Liver (tissue), 3 donors: ENCODE measurements at regions not wholly inside any gene's neighbourhood (a gene's known extent, or its start where the extent isn't known, plus 50 kb on each side); places are given as distances from the start of the nearest gene placed in this dataset.

Source experiments
- GABPA ChIP-seq, 2 donors: IDR thresholded peaks in 1 of 2; conservative IDR thresholded peaks in 1 of 2; 2 replicates each; pipeline ENCODE4 v1.6.1; 2016; ENCODE audit warnings: antibody characterized with exemption in 2 of 2, mild to moderate bottlenecking in 1 of 2, moderate library complexity in 1 of 2
- JUND ChIP-seq, 2 donors: IDR thresholded peaks; 2 replicates each; pipeline ENCODE4 v1.6.1; 2016; ENCODE audit warnings: antibody characterized with exemption in 2 of 2
- SP1 ChIP-seq: IDR thresholded peaks from 2 replicates; pipeline ENCODE4 v1.6.1; 2018; ENCODE audit warnings: antibody characterized with exemption, mild to moderate bottlenecking
- TF ChIP-seq, protein P1 (sequence below): fragments of 150-350 bp; IDR thresholded peaks from 2 replicates; pipeline ENCODE4 v1.5.1; 2017; ENCODE audit warnings: improper control_type of control experiment, low read depth, low read length; ENCODE audit not compliant: missing input control
- TF ChIP-seq, protein P2 (sequence below): IDR thresholded peaks from 2 replicates; pipeline ENCODE4 v1.6.1; 2016; ENCODE audit warnings: antibody characterized with exemption
- donor health status: healthy.
- donor health status: healthy.

DNA sequence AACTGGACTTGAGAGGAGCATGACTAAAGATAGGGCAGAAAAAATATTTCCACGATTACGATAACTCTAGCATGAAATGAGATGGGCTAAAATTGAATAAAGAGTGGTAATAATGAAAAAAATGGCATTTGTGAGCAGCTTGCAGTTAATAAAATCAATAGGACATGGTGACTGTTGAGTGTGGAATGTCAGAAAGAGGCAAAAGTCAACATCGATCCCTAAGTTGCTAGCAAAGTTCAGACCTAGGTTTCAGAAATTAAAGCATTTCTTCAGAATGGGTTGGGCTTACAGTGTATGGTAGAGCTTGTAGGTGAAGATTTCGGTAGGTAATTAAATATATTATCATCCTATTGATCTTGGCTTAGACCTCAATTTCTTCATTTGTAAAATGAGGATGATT, 656.7 kb upstream of the NRG3 start:
- peak in 1 of 2 donors; percentile 52 for TF ChIP-seq JUND (IDR thresholded peaks at IDR 0.05)
- TF ChIP-seq, protein P1, sequence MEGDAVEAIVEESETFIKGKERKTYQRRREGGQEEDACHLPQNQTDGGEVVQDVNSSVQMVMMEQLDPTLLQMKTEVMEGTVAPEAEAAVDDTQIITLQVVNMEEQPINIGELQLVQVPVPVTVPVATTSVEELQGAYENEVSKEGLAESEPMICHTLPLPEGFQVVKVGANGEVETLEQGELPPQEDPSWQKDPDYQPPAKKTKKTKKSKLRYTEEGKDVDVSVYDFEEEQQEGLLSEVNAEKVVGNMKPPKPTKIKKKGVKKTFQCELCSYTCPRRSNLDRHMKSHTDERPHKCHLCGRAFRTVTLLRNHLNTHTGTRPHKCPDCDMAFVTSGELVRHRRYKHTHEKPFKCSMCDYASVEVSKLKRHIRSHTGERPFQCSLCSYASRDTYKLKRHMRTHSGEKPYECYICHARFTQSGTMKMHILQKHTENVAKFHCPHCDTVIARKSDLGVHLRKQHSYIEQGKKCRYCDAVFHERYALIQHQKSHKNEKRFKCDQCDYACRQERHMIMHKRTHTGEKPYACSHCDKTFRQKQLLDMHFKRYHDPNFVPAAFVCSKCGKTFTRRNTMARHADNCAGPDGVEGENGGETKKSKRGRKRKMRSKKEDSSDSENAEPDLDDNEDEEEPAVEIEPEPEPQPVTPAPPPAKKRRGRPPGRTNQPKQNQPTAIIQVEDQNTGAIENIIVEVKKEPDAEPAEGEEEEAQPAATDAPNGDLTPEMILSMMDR = no peak
- TF ChIP-seq, protein P2, sequence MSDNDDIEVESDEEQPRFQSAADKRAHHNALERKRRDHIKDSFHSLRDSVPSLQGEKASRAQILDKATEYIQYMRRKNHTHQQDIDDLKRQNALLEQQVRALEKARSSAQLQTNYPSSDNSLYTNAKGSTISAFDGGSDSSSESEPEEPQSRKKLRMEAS = no peak
- TF ChIP-seq GABPA (IDR thresholded peaks at IDR 0.05 in 1 of 2, conservative IDR thresholded peaks at IDR 0.05 in 1 of 2) = no peak
- TF ChIP-seq SP1 = no peak
